K562 (cell line): ENCODE measurements at regions not wholly inside any gene's neighbourhood (a gene's known extent, or its start where the extent isn't known, plus 50 kb on each side); places are given as distances from the start of the nearest gene placed in this dataset.

Experiments used
- ATAC-seq: fragments of 200-7000 bp; cut with Tn5 transposase; 3 replicates; pipeline ENCODE4 v1.9.1; 2020; ENCODE audit warnings: moderate library complexity
- BruUV-seq: library from RNA; stranded (reverse); fragments of 400-500 nt; replicated peaks from 2 replicates; lab custom pipeline; 2021; lab: Mats Ljungman, UMichigan
- CTCF ChIA-PET: fragments of 300-600 bp; formaldehyde crosslinking; extraction: SDS; loops from one replicate; lab custom pipeline; 2021; ENCODE audit warnings: low intra/inter-chr PET ratio; lab: Yijun Ruan, JAX
- POLR2A ChIA-PET: fragments of 300-600, 350-650 bp; sonication (Branson Sonifier 250); formaldehyde crosslinking; extraction: SDS; loops from one replicate; lab custom pipeline; 2021; ENCODE audit warnings: antibody characterized with exemption, inconsistent platforms; lab: Yijun Ruan, JAX
- DNase-seq, 4 experiments: peaks; one replicate each; pipeline versions ENCODE4 v3.0.0 to v3.0.0-alpha.2; 2011 to 2018; ENCODE audit warnings: low spot score in 3 of 4, mixed read lengths in 3 of 4; ENCODE audit errors: extremely low read depth in 1 of 4
- FAIRE-seq: peaks from 2 replicates; lab custom pipeline; 2011; peaks lifted over from hg19 to GRCh38; lab: Jason Lieb, UNC
- H2AFZ ChIP-seq: 2 replicates; pipeline ENCODE4 v1.6.0; 2011; ENCODE audit warnings: low read depth, low read length, control low read depth, inconsistent platforms
- H3K27ac ChIP-seq: fragments of 200-600 bp; 3 replicates; pipeline ENCODE4 v1.8.0; 2011; ENCODE audit warnings: low read depth, mild to moderate bottlenecking, control low read depth, inconsistent platforms, low read length, moderate library complexity, mixed read lengths; ENCODE audit errors: extremely low read depth
- H3K27me3 ChIP-seq, 2 experiments: fragments of 300-600 bp in 1 of 2; 2 replicates in 1 of 2; 3 replicates in 1 of 2; pipeline versions ENCODE4 v1.6.0 to v1.8.0; 2011; ENCODE audit warnings: inconsistent platforms in 2 of 2, low read length in 2 of 2, mild to moderate bottlenecking in 1 of 2, mixed read lengths in 1 of 2, moderate library complexity in 1 of 2; ENCODE audit not compliant: control insufficient read depth in 2 of 2, insufficient read depth in 2 of 2
- H3K36me3 ChIP-seq: fragments of 300-600 bp; 3 replicates; pipeline ENCODE4 v1.8.0; 2011; ENCODE audit warnings: mild to moderate bottlenecking, low read length, inconsistent platforms; ENCODE audit not compliant: control insufficient read depth, insufficient read depth
- H3K4me1 ChIP-seq, 2 experiments: fragments of 200-600 bp in 1 of 2; replicated peaks in 1 of 2; 2 replicates in 1 of 2; 3 replicates in 1 of 2; pipeline versions ENCODE4 v1.5.1 to v1.8.0; 2011; ENCODE audit warnings: inconsistent platforms in 2 of 2, low read length in 2 of 2, mild to moderate bottlenecking in 1 of 2, mixed read lengths in 1 of 2, moderate library complexity in 1 of 2; ENCODE audit not compliant: control insufficient read depth in 2 of 2, insufficient read depth in 2 of 2
- H3K4me2 ChIP-seq: 2 replicates; pipeline ENCODE4 v1.6.1; 2011; ENCODE audit warnings: low read length, control low read depth, inconsistent platforms, mixed read lengths; ENCODE audit not compliant: insufficient read depth
- H3K4me3 ChIP-seq: fragments of 200-600 bp; sonication (generic), shearing (Covaris generic); 2 replicates; pipeline ENCODE4 v1.5.1; 2016; ENCODE audit warnings: control low read depth, inconsistent platforms
- H3K79me2 ChIP-seq: fragments of 200-600 bp; 3 replicates; pipeline ENCODE4 v1.8.0; 2011; ENCODE audit warnings: low read length, inconsistent platforms; ENCODE audit not compliant: control insufficient read depth, insufficient read depth
- H3K9ac ChIP-seq, 2 experiments: 2 replicates each; pipeline versions ENCODE4 v1.6.0 to v1.6.1; 2011; ENCODE audit warnings: low read depth in 2 of 2, low read length in 2 of 2, control low read depth in 1 of 2, inconsistent platforms in 1 of 2, mild to moderate bottlenecking in 1 of 2, mixed read lengths in 1 of 2; ENCODE audit not compliant: insufficient read depth in 1 of 2
- H3K9me1 ChIP-seq: one replicate; pipeline ENCODE4 v1.6.0; 2011; ENCODE audit warnings: inconsistent platforms, mild to moderate bottlenecking, low read length, moderate library complexity; ENCODE audit not compliant: control insufficient read depth, insufficient read depth
- H3K9me3 ChIP-seq: replicated peaks from 2 replicates; pipeline ENCODE4 v1.5.1; 2011; ENCODE audit warnings: low read depth, low read length, inconsistent platforms; ENCODE audit not compliant: control insufficient read depth, insufficient read depth
- H4K20me1 ChIP-seq: replicated peaks from 2 replicates; pipeline ENCODE4 v1.6.1; 2011; ENCODE audit warnings: low read length, inconsistent platforms, mixed read lengths; ENCODE audit not compliant: control insufficient read depth, insufficient read depth
- ATF1 ChIP-seq, 2 experiments: fragments of 450-650 bp in 1 of 2; IDR thresholded peaks; 2 replicates each; pipeline ENCODE4 v1.6.1; 2016; ENCODE audit warnings: missing compliant biosample characterization in 1 of 2, missing genetic modification characterization in 1 of 2
- CEBPB ChIP-seq: fragments of 450-650 bp; IDR thresholded peaks from 2 replicates; pipeline ENCODE4 v1.6.1; 2016; ENCODE audit warnings: missing genetic modification characterization, missing compliant biosample characterization
- FOXA3 ChIP-seq, 2 experiments: fragments of 450-650 bp in 1 of 2; sonication (generic) in 1 of 2; formaldehyde crosslinking; IDR thresholded peaks in 1 of 2; conservative IDR thresholded peaks in 1 of 2; 2 replicates each; pipeline versions ENCODE4 v1.4.0 to v1.8.0; 2020 to 2022; ENCODE audit warnings: mild to moderate bottlenecking in 2 of 2, missing genetic modification reagents in 1 of 2
- FOXJ3 ChIP-seq: sonication (generic); formaldehyde crosslinking; IDR thresholded peaks from 2 replicates; pipeline ENCODE4 v1.4.0; 2020; ENCODE audit warnings: mild to moderate bottlenecking, missing genetic modification reagents
- MXD1 ChIP-seq: fragments of 250-450 bp; sonication (Bioruptor Pico); IDR thresholded peaks from 2 replicates; pipeline ENCODE4 v1.8.0; 2021; ENCODE audit warnings: borderline replicate concordance, mild to moderate bottlenecking, moderate library complexity; ENCODE audit not compliant: poor library complexity, severe bottlenecking
- PHF8 ChIP-seq: fragments of 200-600 bp; sonication (generic); IDR thresholded peaks from 2 replicates; pipeline ENCODE4 v1.6.1; 2012; ENCODE audit warnings: mixed run types, mild to moderate bottlenecking, inconsistent platforms, low read length, moderate library complexity, borderline replicate concordance
- PYGO2 ChIP-seq: fragments of 450-650 bp; IDR thresholded peaks from 2 replicates; pipeline ENCODE4 v1.6.1; 2016; ENCODE audit warnings: mild to moderate bottlenecking, missing genetic modification characterization, moderate library complexity, missing compliant biosample characterization
- RB1 ChIP-seq: fragments of 450-650 bp; IDR thresholded peaks from 2 replicates; pipeline ENCODE4 v1.6.1; 2017; ENCODE audit warnings: low read depth, mild to moderate bottlenecking
- YBX1 ChIP-seq: fragments of 450-650 bp; IDR thresholded peaks from 2 replicates; pipeline ENCODE4 v1.7.1; 2016; ENCODE audit warnings: mild to moderate bottlenecking
- ZNF12 ChIP-seq: sonication (generic); formaldehyde crosslinking; IDR thresholded peaks from 2 replicates; pipeline ENCODE4 v1.4.0; 2020; ENCODE audit warnings: mild to moderate bottlenecking, missing genetic modification reagents
- ZNF217 ChIP-seq: sonication (generic); formaldehyde crosslinking; IDR thresholded peaks from 2 replicates; pipeline ENCODE4 v1.8.0; 2022; ENCODE audit warnings: mild to moderate bottlenecking, missing genetic modification reagents
- ZNF639 ChIP-seq, 2 experiments: fragments of 200-800 bp in 1 of 2; sonication (Bioruptor generic) in 1 of 2; sonication (generic) in 1 of 2; formaldehyde crosslinking in 1 of 2; IDR thresholded peaks in 1 of 2; conservative IDR thresholded peaks in 1 of 2; 2 replicates each; pipeline versions ENCODE4 v1.5.0 to v1.6.1; 2016 to 2020; ENCODE audit warnings: missing compliant biosample characterization in 1 of 2, missing genetic modification characterization in 1 of 2, missing genetic modification reagents in 1 of 2
- WGBS: fragments of 100-300 bp; shearing (Covaris generic); methylation state at CpG from one replicate; pipeline ENCODE4 v1.1.6; 2016; ENCODE audit warnings: low coverage, mixed read lengths; ENCODE audit not compliant: insufficient coverage; ENCODE audit errors: missing lambda C conversion rate; 5-methylcytosine and 5-hydroxymethylcytosine counted together
- in situ Hi-C: fragments of 300-500 bp; cut with MboI; formaldehyde crosslinking; loops from 4 replicates; pipeline ENCODE4 v1.15.0; 2018; ENCODE audit warnings: inconsistent platforms, mixed read lengths
- intact Hi-C: fragments of 100-400 bp; cut with micrococcal nuclease; formaldehyde crosslinking; loops from 2 replicates; pipeline ENCODE4 v1.14.2; 2022

GRCh38 chr13:80527400-80527799, 186.5 kb upstream of the SPRY2 start:
- POLR2A ChIA-PET = no interaction called here
- ATAC-seq (no peak), FAIRE-seq (no peak), DNase-seq (peak; percentile 0 to 25 (median 15))
- H3K27ac ChIP-seq = no peak overlapping the region
- 1% methylated on average over 2 of the region's 2 CpGs for WGBS
- H4K20me1 ChIP-seq = no peaks in the 10 kb centered on the region
- CTCF ChIA-PET = no interaction called here
- peaks cover 4% of the 10 kb centered on the region for H3K9me3 ChIP-seq
- no peak overlapping the region for H3K4me3 ChIP-seq
- no TSS peak for BruUV-seq
- H3K9ac ChIP-seq = no peak overlapping the region
- H3K9me1 ChIP-seq = no peaks in the 10 kb centered on the region
- in situ Hi-C loops (no loop called here), intact Hi-C loops (no loop called here)
- no peaks in the 10 kb centered on the region for H3K36me3 ChIP-seq
- no peaks in the 10 kb centered on the region for H3K27me3 ChIP-seq
- TF ChIP-seq ATF1 (CRISPR knock-in tag; IDR thresholded peaks at IDR 0.05) (peak; percentile 14; the same call in 1 of the 2 replicates), ATF1 (tag; IDR thresholded peaks at IDR 0.05) (no peak), RB1 (no peak), PHF8 (0 out of 2 replicates have a peak, but pooled peaks have one; percentile 14)
- no peaks in the 10 kb centered on the region for H3K4me1 ChIP-seq
- no peaks in the 10 kb centered on the region for H3K79me2 ChIP-seq
- no peak overlapping the region for H3K4me2 ChIP-seq
- H2AFZ ChIP-seq = no peak overlapping the region

GRCh38 chr13:80524447-80525215, 183.7 kb upstream of the SPRY2 start:
- POLR2A ChIA-PET = interaction anchor here (0.6 kb wide), 1 partner anchor 143 kb away, joined by 3 read pairs; no protein-coding TSS in a partner anchor
- H3K79me2 ChIP-seq = no peaks in the 10 kb centered on the region
- H3K27me3 ChIP-seq = no peaks in the 10 kb centered on the region
- no peak overlapping the region for H3K4me3 ChIP-seq
- H2AFZ ChIP-seq = no peak overlapping the region
- DNase-seq (peak; percentile 1 to 18 (median 16)), FAIRE-seq (no peak), ATAC-seq (no peak)
- intact Hi-C loops (no loop called here), in situ Hi-C loops (no loop called here)
- no peaks in the 10 kb centered on the region for H3K9me1 ChIP-seq
- CTCF ChIA-PET = interaction anchor here (0.7 kb wide), 1 partner anchor 158 kb away, joined by 3 read pairs; no protein-coding TSS in a partner anchor
- no peak overlapping the region for H3K9ac ChIP-seq
- no peaks in the 10 kb centered on the region for H4K20me1 ChIP-seq
- H3K4me2 ChIP-seq = no peak overlapping the region
- 2% methylated on average over 4 of the region's 4 CpGs for WGBS
- no TSS peak for BruUV-seq
- peaks cover 4% of the 10 kb centered on the region for H3K9me3 ChIP-seq
- no peaks in the 10 kb centered on the region for H3K36me3 ChIP-seq
- no peaks in the 10 kb centered on the region for H3K4me1 ChIP-seq
- H3K27ac ChIP-seq = no peak overlapping the region
- TF ChIP-seq FOXJ3 (CRISPR knock-in tag) (0 out of 2 replicates have a peak, but pooled peaks have one; percentile 52), ZNF639 (CRISPR knock-in tag; conservative IDR thresholded peaks at IDR 0.05 in 1 of 2, IDR thresholded peaks at IDR 0.05 in 1 of 2) (peak in 1 of 2 experiments; percentile 93; a peak in 1 of 4 replicates), CEBPB (tag) (peak; percentile 15; the same call in 1 of the 2 replicates), YBX1 (no peak), ZNF12 (CRISPR knock-in tag) (no peak), PYGO2 (tag) (0 out of 2 replicates have a peak, but pooled peaks have one; percentile 25), FOXA3 (CRISPR knock-in tag; conservative IDR thresholded peaks at IDR 0.05 in 1 of 2, IDR thresholded peaks at IDR 0.05 in 1 of 2) (no peak), ZNF217 (CRISPR knock-in tag) (no peak), MXD1 (CRISPR knock-in tag) (no peak)
